IMR-90 (cell line): ENCODE measurements at regions not wholly inside any gene's neighbourhood (a gene's known extent, or its start where the extent isn't known, plus 50 kb on each side); places are given as distances from the start of the nearest gene placed in this dataset.

Experiments
- ATAC-seq: fragments of 200-7000 bp; cut with Tn5 transposase; 2 replicates; pipeline ENCODE4 v1.9.1; 2020; ENCODE audit warnings: low read depth, mild to moderate bottlenecking, moderate library complexity
- BruUV-seq: library from RNA; stranded (reverse); fragments of 400-500 nt; replicated peaks from 2 replicates; lab custom pipeline; 2021; lab: Mats Ljungman, UMichigan
- CTCF ChIA-PET: fragments of 300-600 bp; formaldehyde crosslinking; extraction: SDS; loops from one replicate; lab custom pipeline; 2021; ENCODE audit warnings: antibody characterized with exemption; lab: Yijun Ruan, JAX
- POLR2A ChIA-PET: fragments of 300-600 bp; sonication (Branson Sonifier 250); formaldehyde crosslinking; loops from one replicate; lab custom pipeline; 2022; ENCODE audit warnings: antibody characterized with exemption; ENCODE audit not compliant: unreplicated experiment; lab: Charles Lee
- DNase-seq: peaks from one replicate; pipeline ENCODE4 v3.0.0; 2013
- H2AFZ ChIP-seq: replicated peaks from 2 replicates; pipeline ENCODE3; 2013; ENCODE audit warnings: low read length, mild to moderate bottlenecking; ENCODE audit not compliant: poor library complexity
- H2AK5ac ChIP-seq: 2 replicates; pipeline ENCODE4 v1.6.1; 2013; ENCODE audit warnings: low read depth, low read length, inconsistent platforms
- H2AK9ac ChIP-seq: replicated peaks from 2 replicates; pipeline ENCODE3; 2013; ENCODE audit warnings: mild to moderate bottlenecking, low read depth, low read length, moderate library complexity; ENCODE audit not compliant: poor library complexity
- H2BK120ac ChIP-seq: 2 replicates; pipeline ENCODE4 v1.6.1; 2013; ENCODE audit warnings: low read depth, low read length, inconsistent platforms
- H2BK15ac ChIP-seq: 3 replicates; pipeline ENCODE4 v1.6.1; 2013; ENCODE audit warnings: low read depth, low read length, inconsistent platforms
- H2BK20ac ChIP-seq: 2 replicates; pipeline ENCODE4 v1.6.1; 2013; ENCODE audit warnings: low read depth, mild to moderate bottlenecking, inconsistent platforms, low read length, moderate library complexity
- H2BK5ac ChIP-seq: 2 replicates; pipeline ENCODE4 v1.6.1; 2013; ENCODE audit warnings: mild to moderate bottlenecking, low read depth, low read length, inconsistent platforms; ENCODE audit not compliant: poor library complexity, severe bottlenecking
- H3K14ac ChIP-seq: replicated peaks from 2 replicates; pipeline ENCODE4 v1.6.1; 2013; ENCODE audit warnings: low read depth, low read length, inconsistent platforms
- H3K18ac ChIP-seq: 2 replicates; pipeline ENCODE4 v1.6.1; 2013; ENCODE audit warnings: low read depth, low read length, control low read depth
- H3K23ac ChIP-seq: 2 replicates; pipeline ENCODE4 v1.6.1; 2013; ENCODE audit warnings: low read depth, low read length, inconsistent platforms
- H3K27ac ChIP-seq: 2 replicates; pipeline ENCODE4 v1.5.1; 2013; ENCODE audit warnings: mild to moderate bottlenecking, control low read depth, low read length; ENCODE audit not compliant: insufficient read depth
- H3K27me3 ChIP-seq: 2 replicates; pipeline ENCODE4 v1.6.1; 2013; ENCODE audit warnings: low read length; ENCODE audit not compliant: control insufficient read depth, insufficient read depth
- H3K36me3 ChIP-seq: 2 replicates; pipeline ENCODE4 v1.6.1; 2013; ENCODE audit warnings: low read length, mixed read lengths; ENCODE audit not compliant: control insufficient read depth, insufficient read depth
- H3K4ac ChIP-seq: 2 replicates; pipeline ENCODE4 v1.6.1; 2013; ENCODE audit warnings: low read depth, low read length, inconsistent platforms
- H3K4me1 ChIP-seq: 2 replicates; pipeline ENCODE4 v1.6.1; 2013; ENCODE audit warnings: low read length, mixed read lengths; ENCODE audit not compliant: control insufficient read depth, insufficient read depth
- H3K4me2 ChIP-seq: 2 replicates; pipeline ENCODE4 v1.6.1; 2013; ENCODE audit warnings: low read depth, mild to moderate bottlenecking, control low read depth, low read length, moderate library complexity
- H3K4me3 ChIP-seq: 2 replicates; pipeline ENCODE4 v1.5.1; 2013; ENCODE audit warnings: low read depth, mild to moderate bottlenecking, control low read depth, low read length, moderate library complexity; ENCODE audit not compliant: insufficient read depth
- H3K56ac ChIP-seq: 2 replicates; pipeline ENCODE4 v1.6.1; 2013; ENCODE audit warnings: low read length, inconsistent platforms; ENCODE audit not compliant: insufficient read depth; ENCODE audit errors: extremely low read depth
- H3K79me1 ChIP-seq, 2 experiments: 2 replicates each; pipeline ENCODE4 v1.6.1; 2013; ENCODE audit warnings: low read length in 2 of 2, inconsistent platforms in 1 of 2, low read depth in 1 of 2
- H3K9ac ChIP-seq: 2 replicates; pipeline ENCODE4 v1.6.1; 2013; ENCODE audit warnings: low read depth, low read length, control low read depth
- H3K9me1 ChIP-seq: 2 replicates; pipeline ENCODE4 v1.6.1; 2013; ENCODE audit warnings: low read length, inconsistent platforms; ENCODE audit not compliant: insufficient read depth
- H3K9me3 ChIP-seq: 2 replicates; pipeline ENCODE4 v1.6.1; 2013; ENCODE audit warnings: low read length; ENCODE audit not compliant: control insufficient read depth, insufficient read depth
- H4K20me1 ChIP-seq: 2 replicates; pipeline ENCODE4 v1.6.1; 2013; ENCODE audit warnings: low read length, inconsistent platforms; ENCODE audit not compliant: insufficient read depth
- H4K5ac ChIP-seq: 2 replicates; pipeline ENCODE4 v1.6.1; 2013; ENCODE audit warnings: mild to moderate bottlenecking, low read depth, low read length, control low read depth
- H4K8ac ChIP-seq, 2 experiments: 2 replicates each; pipeline ENCODE4 v1.6.1; 2013; ENCODE audit warnings: low read depth in 2 of 2, low read length in 2 of 2, control low read depth in 1 of 2, inconsistent platforms in 1 of 2
- H4K91ac ChIP-seq: 2 replicates; pipeline ENCODE4 v1.6.1; 2013; ENCODE audit warnings: low read depth, low read length, inconsistent platforms; ENCODE audit not compliant: insufficient read depth
- BHLHE40 ChIP-seq: fragments of 150-350 bp; IDR thresholded peaks from 2 replicates; pipeline ENCODE4 v1.6.1; 2016; ENCODE audit warnings: mild to moderate bottlenecking, low read depth, low read length
- CHD1 ChIP-seq: IDR thresholded peaks from 2 replicates; pipeline ENCODE4 v1.6.1; 2012; ENCODE audit warnings: low read depth, low read length, improper control_type of control experiment
- CTCF ChIP-seq: conservative IDR thresholded peaks from 2 replicates; pipeline ENCODE4 v1.5.1; 2012; ENCODE audit warnings: mild to moderate bottlenecking, low read depth, low read length, improper control_type of control experiment
- ELK1 ChIP-seq: fragments of 150-350 bp; IDR thresholded peaks from 2 replicates; pipeline ENCODE4 v1.6.1; 2016; ENCODE audit warnings: low read depth, mild to moderate bottlenecking, low read length, moderate library complexity, borderline replicate concordance
- FOS ChIP-seq: fragments of 150-350 bp; IDR thresholded peaks from 2 replicates; pipeline ENCODE4 v1.6.1; 2016; ENCODE audit warnings: low read depth, low read length
- MAFK ChIP-seq: IDR thresholded peaks from 2 replicates; pipeline ENCODE4 v1.6.1; 2012; ENCODE audit warnings: low read depth, low read length, improper control_type of control experiment
- MAZ ChIP-seq: IDR thresholded peaks from 2 replicates; pipeline ENCODE4 v1.6.1; 2012; ENCODE audit warnings: low read depth, mild to moderate bottlenecking, low read length, improper control_type of control experiment, moderate library complexity, borderline replicate concordance
- NFE2L2 ChIP-seq: fragments of 150-350 bp; IDR thresholded peaks from 2 replicates; pipeline ENCODE4 v1.6.1; 2016; ENCODE audit warnings: low read depth, mild to moderate bottlenecking, low read length
- POLR2A ChIP-seq: IDR thresholded peaks from 2 replicates; pipeline ENCODE4 v1.6.1; 2012; ENCODE audit warnings: mild to moderate bottlenecking, low read depth, low read length
- RAD21 ChIP-seq: IDR thresholded peaks from 2 replicates; pipeline ENCODE4 v1.6.1; 2012; ENCODE audit warnings: low read length, improper control_type of control experiment
- RCOR1 ChIP-seq: IDR thresholded peaks from 2 replicates; pipeline ENCODE4 v1.6.1; 2012; ENCODE audit warnings: mild to moderate bottlenecking, low read length, improper control_type of control experiment; ENCODE audit not compliant: insufficient replicate concordance
- RFX5 ChIP-seq: IDR thresholded peaks from 2 replicates; pipeline ENCODE4 v1.8.0; 2012; ENCODE audit warnings: low read depth, mild to moderate bottlenecking, low read length, moderate library complexity
- SMC3 ChIP-seq: fragments of 150-350 bp; IDR thresholded peaks from 2 replicates; pipeline ENCODE4 v1.6.1; 2016; ENCODE audit warnings: low read depth, mild to moderate bottlenecking, antibody characterized with exemption, low read length, moderate library complexity
- USF2 ChIP-seq: fragments of 150-350 bp; IDR thresholded peaks from 2 replicates; pipeline ENCODE4 v1.6.1; 2017; ENCODE audit warnings: mild to moderate bottlenecking, antibody characterized with exemption, low read length, low read depth
- WGBS, 2 experiments: methylation state at CpG; one replicate each; pipeline versions ENCODE4 v1.1.5 to v1.1.7; 2013; ENCODE audit warnings: missing lambda C conversion rate in 2 of 2; ENCODE audit not compliant: insufficient read length in 1 of 2; ENCODE audit errors: extremely low coverage in 2 of 2; 5-methylcytosine and 5-hydroxymethylcytosine counted together
- dilution Hi-C: fragments of 300-500 bp; cut with HindIII; formaldehyde crosslinking; loops from one replicate; pipeline ENCODE4 v1.14.3; 2018; ENCODE audit warnings: low sequenced_read_pairs; ENCODE audit not compliant: unreplicated experiment
- in situ Hi-C: fragments of 300-500 bp; cut with MboI; formaldehyde crosslinking; loops from 3 replicates; pipeline ENCODE4 v1.14.3; 2019; ENCODE audit warnings: low sequenced_read_pairs, inconsistent platforms, mixed read lengths
- intact Hi-C: fragments of 100-400 bp; cut with micrococcal nuclease; formaldehyde crosslinking; loops from 2 replicates; pipeline ENCODE4 v1.10.0; 2022

- ATAC-seq (no peak), DNase-seq (no peak)
- dilution Hi-C loops: no loop called here
- no peaks in the 10 kb centered on the region for H3K4me1 ChIP-seq
- no peaks in the 10 kb centered on the region for H3K9me3 ChIP-seq
- H2BK15ac ChIP-seq: no peak overlapping the region
- no peak overlapping the region for H3K56ac ChIP-seq
- H2BK120ac ChIP-seq: no peak overlapping the region
- no peak overlapping the region for H3K18ac ChIP-seq
- intact Hi-C loops: no loop called here
- POLR2A ChIA-PET: no interaction called here
- H2BK20ac ChIP-seq: no peak overlapping the region
- no TSS peak for BruUV-seq
- no peaks in the 10 kb centered on the region for H4K20me1 ChIP-seq
- no peak overlapping the region for H2AFZ ChIP-seq
- no peaks in the 10 kb centered on the region for H3K9me1 ChIP-seq
- no peak overlapping the region for H2AK9ac ChIP-seq
- H3K9ac ChIP-seq: no peak overlapping the region
- in situ Hi-C loops: no loop called here
- no peak overlapping the region for H4K5ac ChIP-seq
- no peak overlapping the region for H4K91ac ChIP-seq
- no peak overlapping the region for H3K14ac ChIP-seq
- CTCF ChIA-PET: interaction anchor here (0.6 to 1.4 kb wide), 2 partner anchors 9 to 33 kb away, joined by 3 to 6 read pairs; no protein-coding TSS in a partner anchor
- no peak overlapping the region for H3K23ac ChIP-seq
- H3K27me3 ChIP-seq: no peaks in the 10 kb centered on the region
- no peak overlapping the region for H3K4ac ChIP-seq
- H4K8ac ChIP-seq: no peak overlapping the region
- H3K27ac ChIP-seq: no peak overlapping the region
- no peak overlapping the region for H2AK5ac ChIP-seq
- WGBS, 2 experiments: 0% methylated on average over 1 of the region's 8 CpGs; no CpG with 5 or more reads in 1 of the 2 experiments
- no peak overlapping the region for H3K4me2 ChIP-seq
- H2BK5ac ChIP-seq: no peak overlapping the region
- no peak overlapping the region for H3K4me3 ChIP-seq
- no peaks in the 10 kb centered on the region for H3K36me3 ChIP-seq
- H3K79me1 ChIP-seq: no peaks in the 10 kb centered on the region
- no peak for TF ChIP-seq USF2
- no peak for TF ChIP-seq MAZ
- TF ChIP-seq NFE2L2: no peak
- TF ChIP-seq POLR2A: no peak
- no peak for TF ChIP-seq BHLHE40
- TF ChIP-seq FOS: no peak
- no peak for TF ChIP-seq SMC3
- TF ChIP-seq MAFK: no peak
- TF ChIP-seq RCOR1: no peak
- TF ChIP-seq CTCF: no peak
- TF ChIP-seq RFX5: no peak
- TF ChIP-seq RAD21: no peak
- TF ChIP-seq CHD1: no peak
- no peak for TF ChIP-seq ELK1
Measured at GRCh38 chr18:60228609-60229595, 143.7 kb downstream of the MC4R start.
